ENCODE measurements at regions not wholly inside any gene's neighbourhood (a gene's known extent, or its start where the extent isn't known, plus 50 kb on each side); places are given as distances from the start of the nearest gene placed in this dataset.

DNA sequence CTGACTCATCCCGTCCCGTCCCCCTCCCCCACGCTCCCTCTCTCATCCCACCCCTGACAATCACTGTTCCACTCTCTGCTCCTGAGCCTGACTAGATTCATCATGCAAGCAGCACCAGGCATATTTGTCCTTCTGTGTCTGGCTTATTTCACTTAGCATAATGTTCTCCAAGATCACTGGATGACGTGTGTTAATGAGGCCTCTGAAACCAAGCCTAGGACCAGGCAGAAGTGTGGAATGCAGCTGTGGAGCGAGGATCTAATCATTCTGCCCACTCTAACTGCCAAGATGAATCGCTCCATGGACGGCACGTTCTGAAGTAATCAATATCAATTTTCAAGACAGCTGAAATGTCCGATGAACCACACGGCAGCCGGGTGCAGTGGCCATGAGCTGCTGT lies 122.4 kb upstream of the ZNF236 start:
- no peaks in the 10 kb centered on the region for H3K4me1 ChIP-seq (ENCODE audit: insufficient read depth, low read length)
- no peaks in the 10 kb centered on the region for H4K20me1 ChIP-seq (ENCODE audit: low read length)
- no peaks in the 10 kb centered on the region for H3K9me2 ChIP-seq (replicated peaks; ENCODE audit: low read length)
- H2AFZ ChIP-seq (ENCODE audit: low read length), result no peak overlapping the region
- no peak overlapping the region for H3K4me2 ChIP-seq (ENCODE audit: low read length)
- TF ChIP-seq, protein P1, sequence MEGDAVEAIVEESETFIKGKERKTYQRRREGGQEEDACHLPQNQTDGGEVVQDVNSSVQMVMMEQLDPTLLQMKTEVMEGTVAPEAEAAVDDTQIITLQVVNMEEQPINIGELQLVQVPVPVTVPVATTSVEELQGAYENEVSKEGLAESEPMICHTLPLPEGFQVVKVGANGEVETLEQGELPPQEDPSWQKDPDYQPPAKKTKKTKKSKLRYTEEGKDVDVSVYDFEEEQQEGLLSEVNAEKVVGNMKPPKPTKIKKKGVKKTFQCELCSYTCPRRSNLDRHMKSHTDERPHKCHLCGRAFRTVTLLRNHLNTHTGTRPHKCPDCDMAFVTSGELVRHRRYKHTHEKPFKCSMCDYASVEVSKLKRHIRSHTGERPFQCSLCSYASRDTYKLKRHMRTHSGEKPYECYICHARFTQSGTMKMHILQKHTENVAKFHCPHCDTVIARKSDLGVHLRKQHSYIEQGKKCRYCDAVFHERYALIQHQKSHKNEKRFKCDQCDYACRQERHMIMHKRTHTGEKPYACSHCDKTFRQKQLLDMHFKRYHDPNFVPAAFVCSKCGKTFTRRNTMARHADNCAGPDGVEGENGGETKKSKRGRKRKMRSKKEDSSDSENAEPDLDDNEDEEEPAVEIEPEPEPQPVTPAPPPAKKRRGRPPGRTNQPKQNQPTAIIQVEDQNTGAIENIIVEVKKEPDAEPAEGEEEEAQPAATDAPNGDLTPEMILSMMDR (conservative IDR thresholded peaks at IDR 0.05; ENCODE audit: low read depth, low read length), result no peak
- TF ChIP-seq EZH2 (IDR thresholded peaks at IDR 0.05; ENCODE audit: low read length, unreplicated experiment), result no peak
- no peak for TF ChIP-seq EZH2phosphoT487 (IDR thresholded peaks at IDR 0.05; ENCODE audit: borderline replicate concordance, low read length)
- ChIA-PET POLR2A (ENCODE audit: unreplicated experiment) (no interaction called here), CTCF (no interaction called here)
- H3K79me2 ChIP-seq (ENCODE audit: low read length), result no peaks in the 10 kb centered on the region
- no peak for ATAC-seq
- no peaks in the 10 kb centered on the region for H3K36me3 ChIP-seq (ENCODE audit: low read depth, low read length)
- BruUV-seq (replicated peaks), result no TSS peak
- no peak overlapping the region for H3K27ac ChIP-seq (ENCODE audit: low read length)
- H3K9me3 ChIP-seq (ENCODE audit: low read length), result no peaks in the 10 kb centered on the region
- DNase-seq, result no peak
- peaks cover 79% of the 10 kb centered on the region for H3K27me3 ChIP-seq (ENCODE audit: low read length)
- no peak overlapping the region for H3K4me3 ChIP-seq (ENCODE audit: low read length)
- intact Hi-C loops (cut with micrococcal nuclease), result no loop called here
- H3F3A ChIP-seq (ENCODE audit: low read length, unreplicated experiment), result no peaks in the 10 kb centered on the region
- no peak overlapping the region for H3K9ac ChIP-seq (ENCODE audit: low read length)

DNA sequence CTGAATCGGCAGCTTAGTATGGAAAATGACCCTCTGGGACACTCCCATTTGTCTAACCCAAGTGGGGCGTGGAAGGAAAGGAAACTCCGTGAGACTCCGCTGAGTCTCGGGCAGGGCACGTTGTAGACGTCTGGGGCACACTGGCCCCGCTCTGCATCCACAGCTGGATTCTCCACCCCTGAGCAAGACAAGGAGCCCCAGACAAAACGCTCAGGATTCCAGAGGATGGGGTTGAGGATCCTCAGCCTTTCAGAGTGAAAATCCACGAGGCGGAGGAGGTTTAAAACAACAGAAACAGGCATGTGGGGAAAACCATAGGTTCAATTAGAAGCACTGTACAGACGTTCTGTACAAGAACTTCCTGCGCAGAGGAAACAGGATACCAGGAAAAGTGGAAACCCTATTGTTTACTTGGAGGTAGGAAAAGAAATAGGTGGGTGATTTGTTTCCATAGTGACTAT lies 124.9 kb upstream of the ZNF236 start:
- H3K4me3 ChIP-seq (ENCODE audit: low read length), result no peak overlapping the region
- intact Hi-C loops (cut with micrococcal nuclease), result no loop called here
- H3K36me3 ChIP-seq (ENCODE audit: low read depth, low read length), result no peaks in the 10 kb centered on the region
- H4K20me1 ChIP-seq (ENCODE audit: low read length), result no peaks in the 10 kb centered on the region
- H3K27me3 ChIP-seq (ENCODE audit: low read length), result peaks cover 86% of the 10 kb centered on the region
- DNase-seq, result no peak
- H3K4me1 ChIP-seq (ENCODE audit: insufficient read depth, low read length), result no peaks in the 10 kb centered on the region
- ATAC-seq, result no peak
- no peak overlapping the region for H3K9ac ChIP-seq (ENCODE audit: low read length)
- H3K9me3 ChIP-seq (ENCODE audit: low read length), result no peaks in the 10 kb centered on the region
- H3K9me2 ChIP-seq (replicated peaks; ENCODE audit: low read length), result no peaks in the 10 kb centered on the region
- H3K27ac ChIP-seq (ENCODE audit: low read length), result no peak overlapping the region
- ChIA-PET POLR2A (ENCODE audit: unreplicated experiment) (no interaction called here), CTCF (interaction anchor here (0.6 kb wide), 1 partner anchor 118 kb away, joined by 3 read pairs; no protein-coding TSS in a partner anchor)
- H2AFZ ChIP-seq (ENCODE audit: low read length), result no peak overlapping the region
- no peaks in the 10 kb centered on the region for H3K79me2 ChIP-seq (ENCODE audit: low read length)
- H3F3A ChIP-seq (ENCODE audit: low read length, unreplicated experiment), result no peaks in the 10 kb centered on the region
- TF ChIP-seq EZH2 (IDR thresholded peaks at IDR 0.05; ENCODE audit: low read length, unreplicated experiment), result no peak
- no peak for TF ChIP-seq EZH2phosphoT487 (IDR thresholded peaks at IDR 0.05; ENCODE audit: borderline replicate concordance, low read length)
- TF ChIP-seq, protein P1 (conservative IDR thresholded peaks at IDR 0.05; ENCODE audit: low read depth, low read length), result no peak
- BruUV-seq (replicated peaks), result no TSS peak
- H3K4me2 ChIP-seq (ENCODE audit: low read length), result no peak overlapping the region

DNA sequence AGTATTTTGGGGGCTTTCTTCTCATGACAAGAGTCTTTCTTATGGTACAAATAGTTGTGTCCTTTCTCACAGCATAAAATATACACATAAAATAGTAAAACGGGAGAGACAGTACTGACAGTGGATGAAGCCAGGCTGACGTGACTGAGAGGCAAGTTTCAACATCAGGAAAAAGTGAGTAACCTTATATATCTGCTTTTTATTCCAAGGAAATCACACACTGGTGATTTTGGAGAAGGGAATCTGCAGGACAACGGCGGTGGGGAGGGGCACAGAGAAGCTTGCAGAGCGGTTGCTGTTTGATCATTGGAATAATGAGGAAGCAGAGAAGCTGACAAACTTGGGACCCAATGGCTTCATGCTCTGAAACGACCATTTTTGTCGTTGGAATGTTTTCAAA lies 130.6 kb upstream of the ZNF236 start:
- POLR2A ChIA-PET (ENCODE audit: unreplicated experiment), result no interaction called here
- no peaks in the 10 kb centered on the region for H3K9me2 ChIP-seq (replicated peaks; ENCODE audit: low read length)
- no peaks in the 10 kb centered on the region for H3K36me3 ChIP-seq (ENCODE audit: low read depth, low read length)
- CTCF ChIA-PET, result no interaction called here
- DNase-seq, result no peak
- H3K4me2 ChIP-seq (ENCODE audit: low read length), result no peak overlapping the region
- no peaks in the 10 kb centered on the region for H3K9me3 ChIP-seq (ENCODE audit: low read length)
- H4K20me1 ChIP-seq (ENCODE audit: low read length), result no peaks in the 10 kb centered on the region
- H3K79me2 ChIP-seq (ENCODE audit: low read length), result no peaks in the 10 kb centered on the region
- no peak for TF ChIP-seq EZH2 (IDR thresholded peaks at IDR 0.05; ENCODE audit: low read length, unreplicated experiment)
- TF ChIP-seq, protein P1 (conservative IDR thresholded peaks at IDR 0.05; ENCODE audit: low read depth, low read length), result no peak
- TF ChIP-seq EZH2phosphoT487 (IDR thresholded peaks at IDR 0.05; ENCODE audit: borderline replicate concordance, low read length), result no peak
- H3K4me1 ChIP-seq (ENCODE audit: insufficient read depth, low read length), result no peaks in the 10 kb centered on the region
- peaks cover 87% of the 10 kb centered on the region for H3K27me3 ChIP-seq (ENCODE audit: low read length)
- no TSS peak for BruUV-seq (replicated peaks)
- no peaks in the 10 kb centered on the region for H3F3A ChIP-seq (ENCODE audit: low read length, unreplicated experiment)
- no peak overlapping the region for H3K27ac ChIP-seq (ENCODE audit: low read length)
- ATAC-seq, result no peak
- no peak overlapping the region for H3K4me3 ChIP-seq (ENCODE audit: low read length)
- H3K9ac ChIP-seq (ENCODE audit: low read length), result no peak overlapping the region
- H2AFZ ChIP-seq (ENCODE audit: low read length), result no peak overlapping the region
- intact Hi-C loops (cut with micrococcal nuclease), result no loop called here
